ENCODE measurements at regions not wholly inside any gene's neighbourhood (a gene's known extent, or its start where the extent isn't known, plus 50 kb on each side); places are given as distances from the start of the nearest gene placed in this dataset.

- DNase-seq (ENCODE audit: low read depth), result no peak
Measured at GRCh38 chr2:5067816-5068215, 624.4 kb upstream of the SOX11 start.

DNA sequence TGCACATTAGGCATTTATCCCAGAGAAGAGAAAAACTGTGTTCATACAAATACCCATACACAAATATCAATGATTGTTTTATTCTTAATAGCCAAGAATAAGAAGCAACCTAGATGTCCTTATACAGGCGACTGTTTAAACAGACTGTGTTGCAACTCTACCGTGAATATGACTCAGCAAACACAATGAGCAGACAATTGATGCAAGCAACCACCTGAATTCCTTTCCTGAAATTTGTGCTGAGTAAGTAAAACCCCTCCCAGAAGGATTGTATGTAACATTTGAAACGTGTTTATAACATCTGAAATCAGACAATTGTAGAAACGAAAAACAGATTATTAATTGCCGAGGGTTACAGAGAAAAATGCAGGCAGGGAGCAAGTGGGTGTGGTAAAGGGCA lies 621.9 kb upstream of the SOX11 start:
- DNase-seq (ENCODE audit: low read depth), result peak; percentile 24

DNA sequence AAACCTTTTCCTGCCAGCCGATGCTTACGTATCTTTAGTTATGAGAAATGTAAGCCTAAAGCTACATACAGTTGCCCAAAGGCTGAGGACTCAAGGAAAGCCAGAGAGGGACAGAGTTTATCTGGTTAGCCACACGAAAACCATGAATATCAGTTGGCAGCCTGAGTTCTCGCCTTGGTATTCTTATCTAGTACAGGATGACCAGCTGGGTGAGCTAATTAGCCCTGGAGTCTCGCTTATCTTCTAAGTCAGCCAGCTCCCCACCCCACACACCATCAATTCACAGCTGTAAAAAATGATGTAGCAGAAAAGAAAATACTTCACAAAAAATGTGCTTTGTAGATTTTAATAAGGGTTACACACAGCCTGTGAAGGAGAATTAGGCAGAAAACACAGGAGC lies 617.5 kb upstream of the SOX11 start:
- no peak for DNase-seq (ENCODE audit: low read depth)

DNA sequence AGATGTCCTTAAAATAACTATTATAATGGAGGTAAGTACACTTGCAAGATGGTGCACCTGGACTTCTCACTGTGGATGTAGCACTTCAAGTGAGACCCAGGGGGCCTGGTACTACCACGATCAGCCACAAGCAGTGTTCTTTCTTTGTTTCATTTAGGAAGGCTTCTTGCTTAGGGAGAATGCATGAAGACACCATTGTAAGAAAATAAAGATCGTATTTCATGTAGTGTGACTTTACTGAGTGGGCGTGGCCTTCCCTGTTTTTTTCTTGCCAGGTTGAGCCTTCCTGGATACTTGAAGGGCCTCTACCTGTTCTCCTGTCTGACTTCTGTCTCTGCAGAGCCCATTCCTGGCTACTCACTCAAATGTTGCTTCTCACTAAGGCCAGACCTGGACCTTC lies 615.6 kb upstream of the SOX11 start:
- no peak for DNase-seq (ENCODE audit: low read depth)

GRCh38 chr2:5077479-5078089 lies 614.6 kb upstream of the SOX11 start:
- DNase-seq (ENCODE audit: low read depth), result peak; percentile 63

- DNase-seq (ENCODE audit: low read depth), result no peak
Measured at GRCh38 chr2:5083402-5083801, 608.8 kb upstream of the SOX11 start.

DNA sequence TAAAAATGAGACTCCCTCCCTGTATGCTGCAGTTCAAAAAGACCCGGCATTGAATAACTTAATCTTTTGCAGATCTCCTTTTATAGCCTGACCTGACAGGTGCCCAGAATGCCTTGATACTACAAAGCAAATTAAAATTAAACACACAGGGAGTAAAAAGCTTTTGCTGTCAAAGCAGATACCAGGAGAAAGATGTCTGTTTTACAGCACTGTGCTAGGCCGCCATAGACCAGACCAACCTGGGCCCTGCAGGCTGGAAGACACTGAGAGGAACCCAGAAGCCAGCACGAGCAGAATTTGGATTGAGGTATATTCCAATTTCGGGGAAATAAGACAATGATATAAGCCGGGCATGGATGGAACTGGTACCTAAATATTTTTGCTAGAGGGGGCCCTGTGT lies 602.8 kb upstream of the SOX11 start:
- DNase-seq (ENCODE audit: low read depth), result no peak

- DNase-seq (ENCODE audit: low read depth), result peak; percentile 36
Measured at GRCh38 chr2:5093056-5093455, 599.1 kb upstream of the SOX11 start.

GRCh38 chr2:5093518-5093917 lies 598.7 kb upstream of the SOX11 start:
- no peak for DNase-seq (ENCODE audit: low read depth)

DNA sequence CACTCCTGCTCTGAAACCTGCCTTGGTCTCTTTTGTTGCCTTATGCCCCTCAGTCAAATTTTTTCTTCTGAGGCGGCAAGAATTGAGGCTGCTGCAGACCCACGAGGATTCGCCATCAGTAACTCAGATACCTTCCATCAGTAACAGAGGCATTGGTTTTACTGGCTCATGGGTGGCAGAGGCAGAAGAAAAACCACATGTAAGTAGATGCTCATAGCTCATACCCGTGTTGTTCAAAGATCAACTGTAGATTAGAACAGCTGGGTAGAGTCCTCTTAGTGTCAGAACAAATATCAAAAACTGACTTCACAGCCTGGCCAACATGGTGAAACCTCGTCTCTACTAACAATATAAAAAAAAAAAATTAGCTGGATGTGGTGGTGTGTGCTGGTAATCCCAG lies 598.0 kb upstream of the SOX11 start:
- no peak for DNase-seq (ENCODE audit: low read depth)

GRCh38 chr2:5098286-5098685 lies 593.9 kb upstream of the SOX11 start:
- DNase-seq (ENCODE audit: low read depth), result no peak

GRCh38 chr2:5102823-5103222 lies 589.4 kb upstream of the SOX11 start:
- no peak for DNase-seq (ENCODE audit: low read depth)

- DNase-seq (ENCODE audit: low read depth), result peak; percentile 8
Measured at GRCh38 chr2:5111581-5111980, 580.6 kb upstream of the SOX11 start.

DNA sequence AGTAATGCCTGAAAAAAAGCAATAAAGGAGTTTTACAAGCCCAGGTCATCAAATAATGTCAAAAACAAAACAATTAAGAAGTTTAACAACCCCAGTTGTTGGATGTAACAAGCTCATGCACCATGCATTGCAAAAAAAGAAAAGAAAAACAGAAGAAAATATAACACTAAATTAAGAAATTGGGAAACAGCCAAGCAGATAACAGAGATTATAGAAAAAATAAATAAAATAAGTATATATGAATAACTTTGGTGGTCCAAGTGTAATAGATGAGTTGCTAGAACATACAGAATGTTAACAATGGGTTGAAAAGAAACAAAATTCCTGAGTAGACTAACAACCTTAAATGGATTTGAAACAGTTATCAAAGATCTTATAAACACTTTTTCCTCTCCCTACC lies 573.1 kb upstream of the SOX11 start:
- DNase-seq (ENCODE audit: low read depth), result no peak

GRCh38 chr2:5121121-5121520 lies 571.1 kb upstream of the SOX11 start:
- no peak for DNase-seq (ENCODE audit: low read depth)

GRCh38 chr2:5121642-5122041 lies 570.5 kb upstream of the SOX11 start:
- peak; percentile 5 for DNase-seq (ENCODE audit: low read depth)

GRCh38 chr2:5123582-5124196 lies 568.5 kb upstream of the SOX11 start:
- DNase-seq (ENCODE audit: low read depth), result no peak

DNA sequence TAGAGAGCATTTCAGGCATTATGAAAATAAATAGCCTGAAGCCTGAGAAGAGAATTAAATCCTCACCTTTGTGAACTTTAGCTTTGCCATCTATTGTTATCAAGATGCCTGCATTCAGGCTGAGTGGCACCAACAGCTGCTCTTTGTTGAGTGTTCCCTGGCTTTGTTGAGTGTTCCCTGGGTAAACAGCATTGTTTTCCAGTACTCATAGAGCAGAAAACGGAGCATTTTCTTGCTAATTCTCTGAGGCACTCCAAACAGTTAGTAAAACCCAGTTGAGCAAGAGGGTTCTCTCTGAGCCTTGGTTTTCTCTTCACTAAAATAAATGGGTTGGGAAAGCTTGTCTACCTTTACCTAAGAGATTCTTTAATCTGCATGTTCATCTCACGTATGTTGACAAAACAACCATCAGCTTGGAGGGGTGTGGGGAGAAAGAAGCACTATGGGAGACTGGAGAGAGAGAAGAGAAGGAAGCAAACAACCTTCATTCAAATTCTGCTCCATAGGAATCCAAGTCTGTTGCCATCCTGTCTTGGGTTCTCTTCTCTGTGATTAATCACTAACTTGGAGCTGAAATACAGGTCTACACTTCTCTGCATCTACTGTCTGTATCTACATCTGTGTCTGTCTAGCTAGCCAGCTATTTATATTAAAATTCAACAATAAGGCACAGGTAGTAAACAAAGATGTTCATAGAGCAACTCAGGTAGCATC lies 567.0 kb upstream of the SOX11 start:
- DNase-seq (ENCODE audit: low read depth), result no peak

GRCh38 chr2:5132281-5132680 lies 559.9 kb upstream of the SOX11 start:
- no peak for DNase-seq (ENCODE audit: low read depth)

DNA sequence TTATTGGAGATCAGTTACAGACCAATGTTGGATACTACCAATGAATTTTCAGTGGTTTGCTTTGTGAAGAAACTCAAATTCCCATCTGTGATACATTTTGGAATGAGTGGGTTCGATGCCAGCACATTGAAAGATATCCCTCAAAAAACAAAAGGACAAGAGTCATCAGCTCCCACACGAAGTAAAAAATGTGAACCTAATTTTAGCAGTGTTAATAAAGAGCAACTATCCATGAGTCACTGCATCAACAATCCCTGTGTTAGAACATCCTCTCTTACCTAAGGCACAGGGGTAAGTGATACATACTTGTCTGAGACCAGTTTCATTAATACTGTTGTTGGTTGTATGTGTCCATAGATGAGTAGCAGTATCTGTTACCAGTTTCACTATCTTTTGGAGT lies 551.8 kb upstream of the SOX11 start:
- peak; percentile 47 for DNase-seq (ENCODE audit: low read depth)

GRCh38 chr2:5144159-5144558 lies 548.0 kb upstream of the SOX11 start:
- DNase-seq (ENCODE audit: low read depth), result no peak

- no peak for DNase-seq (ENCODE audit: low read depth)
Measured at GRCh38 chr2:5145053-5145452, 547.1 kb upstream of the SOX11 start.

DNA sequence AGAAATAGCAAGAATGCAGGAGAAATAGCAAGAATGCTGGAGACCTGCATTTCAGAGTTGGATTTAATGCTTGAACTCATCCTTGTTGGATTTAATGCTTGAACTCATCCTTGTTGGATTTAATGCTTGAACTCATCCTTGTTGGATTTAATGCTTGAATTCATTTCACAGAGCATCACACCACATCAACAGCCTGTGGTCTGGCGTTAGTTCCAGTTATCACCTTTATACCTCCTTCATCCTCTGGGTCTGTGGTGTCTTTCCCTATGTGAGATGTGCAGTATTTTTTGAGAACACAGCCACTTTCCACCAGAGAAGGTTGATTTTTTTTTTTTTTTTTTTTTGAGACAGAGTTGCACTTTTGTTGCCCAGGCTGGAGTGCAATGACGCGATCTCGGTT lies 546.4 kb upstream of the SOX11 start:
- no peak for DNase-seq (ENCODE audit: low read depth)

Measured in iris pigment epithelial cell (primary cell).